Testis (tissue), 2 donors: ENCODE measurements at regions not wholly inside any gene's neighbourhood (a gene's known extent, or its start where the extent isn't known, plus 50 kb on each side); places are given as distances from the start of the nearest gene placed in this dataset.

Experiments
- DNase-seq: peaks from one replicate; pipeline ENCODE4 v3.0.0-alpha.2; 2019
- H3K27ac ChIP-seq, 2 donors: fragments of 200-600 bp; sonication (generic); one replicate each; pipeline ENCODE4 v1.5.1; 2019
- H3K27me3 ChIP-seq: fragments of 200-600 bp; sonication (generic); one replicate; pipeline ENCODE4 v1.5.1; 2019
- H3K36me3 ChIP-seq: fragments of 200-600 bp; sonication (generic); one replicate; pipeline ENCODE4 v1.5.1; 2017; ENCODE audit warnings: low read depth; ENCODE audit errors: missing control alignments
- H3K4me1 ChIP-seq: fragments of 200-600 bp; sonication (generic); one replicate; pipeline ENCODE4 v1.5.1; 2019
- H3K4me3 ChIP-seq, 2 donors: fragments of 200-600 bp; sonication (generic); one replicate each; pipeline ENCODE4 v1.5.1; 2017 to 2019
- H3K9me3 ChIP-seq: fragments of 200-600 bp; sonication (generic); one replicate; pipeline ENCODE4 v1.5.1; 2017
- CTCF ChIP-seq, 3 experiments: fragments of 450-650 bp in 2 of 3; fragments of 200-600 bp in 1 of 3; sonication (generic) in 1 of 3; IDR thresholded peaks; one replicate each; pipeline ENCODE4 v1.5.1; 2016 to 2019; ENCODE audit warnings: antibody characterized with exemption in 3 of 3, mild to moderate bottlenecking in 2 of 3, moderate library complexity in 1 of 3
- POLR2A ChIP-seq: fragments of 450-650 bp; IDR thresholded peaks from one replicate; pipeline ENCODE4 v1.6.1; 2017; ENCODE audit warnings: antibody characterized with exemption, mild to moderate bottlenecking, moderate library complexity
- WGBS, 2 donors: methylation state at CpG; one replicate each; pipeline ENCODE4 v1.1.5; 2018; 5-methylcytosine and 5-hydroxymethylcytosine counted together
- intact Hi-C: fragments of 100-400 bp; cut with DNase I; formaldehyde crosslinking; loops from one replicate; pipeline ENCODE4 v1.15.1; 2023; ENCODE audit warnings: low total_unique reads

GRCh38 chr5:125413496-125414274 is 667.2 kb upstream of the ZNF608 start:
- no peaks in the 10 kb centered on the region for H3K9me3 ChIP-seq
- no peaks in the 10 kb centered on the region for H3K36me3 ChIP-seq
- 87 to 97% methylated on average over 3 of the region's 3 CpGs for WGBS, 2 donors
- intact Hi-C loops, result no loop called here
- H3K4me1 ChIP-seq, result peaks cover 36% of the 10 kb centered on the region
- TF ChIP-seq CTCF (IDR thresholded peaks at IDR 0.05) (no peak), POLR2A (no peak)
- no peak for DNase-seq
- H3K4me3 ChIP-seq, result no peak overlapping the region
- H3K27me3 ChIP-seq, result no peaks in the 10 kb centered on the region
- H3K27ac ChIP-seq, result no peak overlapping the region

GRCh38 chr5:125415126-125415525 is 668.7 kb upstream of the ZNF608 start:
- Histone ChIP-seq H3K36me3 (no peaks in the 10 kb centered on the region), H3K27ac (no peak overlapping the region), H3K4me3 (no peak overlapping the region), H3K9me3 (no peaks in the 10 kb centered on the region), H3K27me3 (no peaks in the 10 kb centered on the region), H3K4me1 (peaks cover 30% of the 10 kb centered on the region)
- TF ChIP-seq POLR2A (no peak), CTCF (IDR thresholded peaks at IDR 0.05) (no peak)
- no peak for DNase-seq
- intact Hi-C loops, result no loop called here
- WGBS, 2 donors, result 95 to 96% methylated on average over 6 of the region's 6 CpGs

- no peak for TF ChIP-seq CTCF (IDR thresholded peaks at IDR 0.05)
- 54 to 59% methylated on average over 2 of the region's 2 CpGs for WGBS, 2 donors
- Histone ChIP-seq H3K36me3 (no peaks in the 10 kb centered on the region), H3K9me3 (no peaks in the 10 kb centered on the region), H3K4me1 (peaks cover 22% of the 10 kb centered on the region), H3K27ac (no peak overlapping the region), H3K4me3 (no peak overlapping the region), H3K27me3 (no peaks in the 10 kb centered on the region)
- intact Hi-C loops, result no loop called here
- DNase-seq, result no peak
Observed at GRCh38 chr5:125416055-125416454, 669.6 kb upstream of the ZNF608 start.

GRCh38 chr5:125421006-125421405 is 674.6 kb upstream of the ZNF608 start:
- intact Hi-C loops, result no loop called here
- Histone ChIP-seq H3K9me3 (no peaks in the 10 kb centered on the region), H3K36me3 (no peaks in the 10 kb centered on the region), H3K4me1 (no peaks in the 10 kb centered on the region), H3K27me3 (no peaks in the 10 kb centered on the region), H3K27ac (no peak overlapping the region), H3K4me3 (no peak overlapping the region)
- WGBS, 2 donors, result 92 to 93% methylated on average over 2 of the region's 2 CpGs
- TF ChIP-seq CTCF (IDR thresholded peaks at IDR 0.05), result no peak
- TF ChIP-seq POLR2A, result no peak
- DNase-seq, result no peak

- Histone ChIP-seq H3K27ac (no peak overlapping the region), H3K36me3 (no peaks in the 10 kb centered on the region), H3K9me3 (no peaks in the 10 kb centered on the region), H3K27me3 (no peaks in the 10 kb centered on the region), H3K4me3 (no peak overlapping the region), H3K4me1 (no peaks in the 10 kb centered on the region)
- no peak for TF ChIP-seq POLR2A
- no peak for TF ChIP-seq CTCF (IDR thresholded peaks at IDR 0.05)
- WGBS, 2 donors, result 80 to 92% methylated on average over 5 of the region's 5 CpGs
- intact Hi-C loops, result no loop called here
- no peak for DNase-seq
Observed at GRCh38 chr5:125422342-125422741, 675.9 kb upstream of the ZNF608 start.
